ENCODE measurements at regions not wholly inside any gene's neighbourhood (a gene's known extent, or its start where the extent isn't known, plus 50 kb on each side); places are given as distances from the start of the nearest gene placed in this dataset.

DNA sequence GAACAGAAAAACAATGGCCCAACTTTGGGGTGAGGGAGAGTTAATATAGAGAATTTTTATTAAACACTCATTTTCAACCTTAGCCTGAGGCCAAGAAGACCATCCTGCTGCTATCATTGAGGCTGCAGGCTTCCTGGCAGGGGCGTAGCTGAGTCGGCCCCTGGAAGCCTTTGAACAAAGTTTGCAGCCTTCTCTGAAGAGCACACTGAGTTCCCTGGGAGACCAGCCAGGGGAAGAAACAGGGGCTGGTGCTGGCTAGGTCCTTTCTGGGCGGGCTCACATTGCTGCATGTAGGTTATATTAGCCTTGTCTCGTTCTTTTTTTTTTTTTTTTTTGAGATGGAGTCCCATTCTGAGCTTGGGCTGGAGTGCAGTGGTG lies 126.8 kb upstream of the HS6ST1 start:
- TF ChIP-seq, protein P1, sequence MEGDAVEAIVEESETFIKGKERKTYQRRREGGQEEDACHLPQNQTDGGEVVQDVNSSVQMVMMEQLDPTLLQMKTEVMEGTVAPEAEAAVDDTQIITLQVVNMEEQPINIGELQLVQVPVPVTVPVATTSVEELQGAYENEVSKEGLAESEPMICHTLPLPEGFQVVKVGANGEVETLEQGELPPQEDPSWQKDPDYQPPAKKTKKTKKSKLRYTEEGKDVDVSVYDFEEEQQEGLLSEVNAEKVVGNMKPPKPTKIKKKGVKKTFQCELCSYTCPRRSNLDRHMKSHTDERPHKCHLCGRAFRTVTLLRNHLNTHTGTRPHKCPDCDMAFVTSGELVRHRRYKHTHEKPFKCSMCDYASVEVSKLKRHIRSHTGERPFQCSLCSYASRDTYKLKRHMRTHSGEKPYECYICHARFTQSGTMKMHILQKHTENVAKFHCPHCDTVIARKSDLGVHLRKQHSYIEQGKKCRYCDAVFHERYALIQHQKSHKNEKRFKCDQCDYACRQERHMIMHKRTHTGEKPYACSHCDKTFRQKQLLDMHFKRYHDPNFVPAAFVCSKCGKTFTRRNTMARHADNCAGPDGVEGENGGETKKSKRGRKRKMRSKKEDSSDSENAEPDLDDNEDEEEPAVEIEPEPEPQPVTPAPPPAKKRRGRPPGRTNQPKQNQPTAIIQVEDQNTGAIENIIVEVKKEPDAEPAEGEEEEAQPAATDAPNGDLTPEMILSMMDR (IDR thresholded peaks at IDR 0.05), result no peak
- TF ChIP-seq POLR2A (IDR thresholded peaks at IDR 0.05), result no peak

Measured in thyroid gland (tissue), 4 donors.